Fibroblast of lung (primary cell): ENCODE measurements at regions not wholly inside any gene's neighbourhood (a gene's known extent, or its start where the extent isn't known, plus 50 kb on each side); places are given as distances from the start of the nearest gene placed in this dataset.

Source experiments
- EZH2 ChIP-seq: IDR thresholded peaks from 2 replicates; pipeline ENCODE4 v1.5.1; 2012; ENCODE audit warnings: low read length, control low read depth, mild to moderate bottlenecking; ENCODE audit errors: missing control alignments
- TF ChIP-seq, protein P1 (sequence below), 2 donors: IDR thresholded peaks in 1 of 2; conservative IDR thresholded peaks in 1 of 2; 1 replicate in 1 of 2; 2 replicates in 1 of 2; pipeline ENCODE4 v1.5.1; 2011 to 2012; ENCODE audit warnings: low read length in 2 of 2, control low read depth in 1 of 2, inconsistent platforms in 1 of 2, low read depth in 1 of 2, mild to moderate bottlenecking in 1 of 2

- TF ChIP-seq, protein P1, sequence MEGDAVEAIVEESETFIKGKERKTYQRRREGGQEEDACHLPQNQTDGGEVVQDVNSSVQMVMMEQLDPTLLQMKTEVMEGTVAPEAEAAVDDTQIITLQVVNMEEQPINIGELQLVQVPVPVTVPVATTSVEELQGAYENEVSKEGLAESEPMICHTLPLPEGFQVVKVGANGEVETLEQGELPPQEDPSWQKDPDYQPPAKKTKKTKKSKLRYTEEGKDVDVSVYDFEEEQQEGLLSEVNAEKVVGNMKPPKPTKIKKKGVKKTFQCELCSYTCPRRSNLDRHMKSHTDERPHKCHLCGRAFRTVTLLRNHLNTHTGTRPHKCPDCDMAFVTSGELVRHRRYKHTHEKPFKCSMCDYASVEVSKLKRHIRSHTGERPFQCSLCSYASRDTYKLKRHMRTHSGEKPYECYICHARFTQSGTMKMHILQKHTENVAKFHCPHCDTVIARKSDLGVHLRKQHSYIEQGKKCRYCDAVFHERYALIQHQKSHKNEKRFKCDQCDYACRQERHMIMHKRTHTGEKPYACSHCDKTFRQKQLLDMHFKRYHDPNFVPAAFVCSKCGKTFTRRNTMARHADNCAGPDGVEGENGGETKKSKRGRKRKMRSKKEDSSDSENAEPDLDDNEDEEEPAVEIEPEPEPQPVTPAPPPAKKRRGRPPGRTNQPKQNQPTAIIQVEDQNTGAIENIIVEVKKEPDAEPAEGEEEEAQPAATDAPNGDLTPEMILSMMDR (conservative IDR thresholded peaks at IDR 0.05 in 1 of 2, IDR thresholded peaks at IDR 0.05 in 1 of 2; ENCODE audit: low read depth in 1 of 2, low read length in 2 of 2) = no peak
- no peak for TF ChIP-seq EZH2
Measured at GRCh38 chr1:189764391-189765320, 713.0 kb downstream of the BRINP3 start.
